NT2/D1 (cell line): ENCODE measurements at regions not wholly inside any gene's neighbourhood (a gene's known extent, or its start where the extent isn't known, plus 50 kb on each side); places are given as distances from the start of the nearest gene placed in this dataset.

Experiments
- DNase-seq: peaks from one replicate; pipeline ENCODE4 v3.0.0-alpha.2; 2011; ENCODE audit warnings: low read depth, low spot score
- H3K27me3 ChIP-seq: 2 replicates; pipeline ENCODE4 v1.6.0; 2011; ENCODE audit warnings: mild to moderate bottlenecking; ENCODE audit not compliant: insufficient read length, insufficient read depth
- H3K36me3 ChIP-seq: 2 replicates; pipeline ENCODE4 v1.6.1; 2011; ENCODE audit warnings: mild to moderate bottlenecking, low read length, mixed read lengths; ENCODE audit not compliant: insufficient read depth, insufficient read length
- H3K4me1 ChIP-seq: 2 replicates; pipeline ENCODE4 v1.5.1; 2011; ENCODE audit not compliant: insufficient read depth, insufficient read length
- H3K4me3 ChIP-seq: 2 replicates; pipeline ENCODE4 v1.5.1; 2011; ENCODE audit warnings: low read depth; ENCODE audit not compliant: insufficient read length
- H3K9ac ChIP-seq: 2 replicates; pipeline ENCODE4 v1.6.0; 2011; ENCODE audit warnings: low read depth; ENCODE audit not compliant: insufficient read length
- H3K9me3 ChIP-seq: 2 replicates; pipeline ENCODE4 v1.5.1; 2011; ENCODE audit warnings: mild to moderate bottlenecking, low read length; ENCODE audit not compliant: insufficient read depth
- SUZ12 ChIP-seq: IDR thresholded peaks from 2 replicates; pipeline ENCODE4 v1.6.1; 2011; ENCODE audit not compliant: insufficient read length, insufficient read depth; ENCODE audit errors: extremely low read depth
- YY1 ChIP-seq: IDR thresholded peaks from 2 replicates; pipeline ENCODE4 v1.6.1; 2011; ENCODE audit not compliant: insufficient read length, insufficient read depth
- ZNF274 ChIP-seq: IDR thresholded peaks from 2 replicates; pipeline ENCODE4 v1.6.1; 2011; ENCODE audit warnings: mild to moderate bottlenecking, low read depth, low read length

GRCh38 chr9:87184956-87185642 lies 237.8 kb upstream of the GAS1 start:
- Histone ChIP-seq H3K4me1 (no peaks in the 10 kb centered on the region), H3K9me3 (no peaks in the 10 kb centered on the region), H3K9ac (no peak overlapping the region), H3K36me3 (no peaks in the 10 kb centered on the region), H3K4me3 (no peak overlapping the region), H3K27me3 (no peaks in the 10 kb centered on the region)
- TF ChIP-seq SUZ12 (no peak), ZNF274 (no peak), YY1 (no peak)
- DNase-seq, result no peak

- no peak for TF ChIP-seq ZNF274
- no peak for TF ChIP-seq YY1
- no peak for TF ChIP-seq SUZ12
- no peaks in the 10 kb centered on the region for H3K9me3 ChIP-seq
- H3K36me3 ChIP-seq, result no peaks in the 10 kb centered on the region
- DNase-seq, result no peak
- no peaks in the 10 kb centered on the region for H3K27me3 ChIP-seq
- no peaks in the 10 kb centered on the region for H3K4me1 ChIP-seq
- no peak overlapping the region for H3K9ac ChIP-seq
- H3K4me3 ChIP-seq, result no peak overlapping the region
Observed at GRCh38 chr9:87187656-87188055, 240.3 kb upstream of the GAS1 start.

DNA sequence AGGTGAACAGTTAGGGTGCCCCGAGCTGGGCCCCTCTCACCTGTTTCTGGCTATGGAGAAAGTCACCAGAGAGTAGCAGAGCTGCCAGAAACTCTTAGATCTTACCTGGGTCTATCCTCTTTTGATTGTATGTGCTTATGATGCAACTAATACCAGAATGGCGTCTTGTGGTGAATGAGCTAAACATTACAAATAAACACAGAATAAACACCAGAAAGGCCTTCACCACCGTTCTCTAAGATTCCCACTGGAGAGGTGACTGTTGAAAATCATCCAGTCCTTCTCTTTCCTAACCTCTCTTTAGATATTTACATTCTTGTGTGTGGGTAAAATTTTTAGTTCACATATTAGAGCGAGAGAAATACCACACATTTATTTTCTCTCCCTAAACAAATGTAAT lies 241.7 kb upstream of the GAS1 start:
- Histone ChIP-seq H3K36me3 (no peaks in the 10 kb centered on the region), H3K4me3 (no peak overlapping the region), H3K27me3 (no peaks in the 10 kb centered on the region), H3K9ac (no peak overlapping the region), H3K4me1 (no peaks in the 10 kb centered on the region), H3K9me3 (no peaks in the 10 kb centered on the region)
- no peak for TF ChIP-seq SUZ12
- no peak for TF ChIP-seq YY1
- TF ChIP-seq ZNF274, result no peak
- no peak for DNase-seq

DNA sequence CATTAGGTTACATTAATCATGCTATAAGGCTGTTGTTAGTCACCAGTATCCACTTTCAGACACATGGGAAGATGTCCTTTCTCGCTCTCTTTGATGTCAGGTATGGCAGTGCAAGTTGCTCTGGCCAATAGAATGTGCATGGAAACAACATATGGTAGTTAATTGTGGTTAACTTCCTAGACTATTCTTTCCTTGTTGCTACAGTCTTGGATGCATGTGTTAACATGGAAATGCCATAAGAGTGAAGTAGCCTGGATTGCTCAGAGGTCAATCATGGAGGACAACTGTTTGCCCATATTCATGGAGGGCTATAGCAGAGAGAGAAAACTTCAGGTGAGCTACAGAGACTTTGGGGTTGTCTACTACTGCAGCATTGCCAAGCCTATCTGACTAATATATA lies 245.8 kb upstream of the GAS1 start:
- Histone ChIP-seq H3K27me3 (no peaks in the 10 kb centered on the region), H3K4me1 (no peaks in the 10 kb centered on the region), H3K4me3 (no peak overlapping the region), H3K9me3 (no peaks in the 10 kb centered on the region), H3K36me3 (no peaks in the 10 kb centered on the region), H3K9ac (no peak overlapping the region)
- TF ChIP-seq YY1 (no peak), ZNF274 (no peak), SUZ12 (no peak)
- DNase-seq, result no peak

GRCh38 chr9:87193925-87194868 lies 246.9 kb upstream of the GAS1 start:
- DNase-seq, result no peak
- Histone ChIP-seq H3K27me3 (no peaks in the 10 kb centered on the region), H3K4me1 (no peaks in the 10 kb centered on the region), H3K4me3 (no peak overlapping the region), H3K9ac (no peak overlapping the region), H3K9me3 (no peaks in the 10 kb centered on the region), H3K36me3 (no peaks in the 10 kb centered on the region)
- TF ChIP-seq SUZ12 (no peak), ZNF274 (no peak), YY1 (no peak)

DNA sequence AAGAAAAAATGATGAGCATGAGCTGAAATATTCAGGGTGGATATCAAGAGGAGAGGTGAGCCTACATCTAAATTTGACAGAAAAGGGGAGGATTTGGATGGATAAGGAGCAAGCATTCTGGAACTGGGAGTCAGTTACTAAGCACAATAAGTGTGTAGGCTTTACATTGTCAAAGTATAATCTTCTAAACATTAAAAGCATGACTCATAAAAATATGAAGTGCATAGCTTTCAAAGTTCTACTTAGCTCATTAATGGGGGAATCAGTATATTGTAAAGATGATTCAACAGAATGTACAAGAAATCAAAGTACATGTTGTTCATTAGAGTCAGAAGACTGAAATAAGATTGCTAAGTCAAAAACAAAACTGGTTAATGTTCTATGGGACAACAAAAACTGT lies 248.0 kb upstream of the GAS1 start:
- no peak for TF ChIP-seq SUZ12
- no peak for TF ChIP-seq ZNF274
- no peak for TF ChIP-seq YY1

DNA sequence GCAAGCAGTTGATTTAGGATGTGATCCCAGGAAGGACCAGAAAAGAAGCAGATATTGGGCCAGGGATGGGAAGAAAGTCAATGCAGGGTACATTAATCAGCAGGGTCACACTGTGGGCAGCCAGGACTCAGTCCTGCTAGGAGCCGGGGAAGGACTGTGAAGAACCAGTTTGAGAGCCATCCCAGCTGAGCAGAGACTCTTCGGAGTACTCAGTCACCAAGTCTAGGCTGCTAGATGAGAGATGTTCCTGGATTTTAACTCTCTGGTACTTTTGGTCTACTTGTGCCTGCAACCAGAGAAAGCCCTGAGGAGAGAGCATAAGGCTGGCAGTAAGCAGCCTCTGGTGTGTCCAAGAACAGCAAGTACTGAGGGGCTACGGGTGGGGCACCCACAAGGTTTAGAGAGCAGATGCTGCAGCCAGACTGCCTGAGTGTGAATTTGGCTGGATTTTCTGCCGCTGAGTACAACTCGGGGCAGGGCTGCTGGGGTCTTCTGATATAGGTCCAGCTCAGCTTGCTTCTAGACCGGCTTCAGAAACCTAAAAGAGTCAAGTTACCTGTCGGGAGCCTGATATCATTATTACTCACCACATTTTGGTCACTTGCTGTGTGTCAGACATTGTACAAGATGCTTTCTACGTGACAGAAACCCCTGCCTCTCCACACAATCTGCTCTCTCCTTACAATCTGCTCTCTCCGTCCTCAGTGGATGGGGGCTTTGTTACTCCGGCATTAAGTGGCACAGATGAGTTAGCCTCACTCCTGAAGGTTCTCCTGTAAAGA lies 250.2 kb upstream of the GAS1 start:
- H3K4me1 ChIP-seq, result no peaks in the 10 kb centered on the region
- no peak overlapping the region for H3K9ac ChIP-seq
- no peaks in the 10 kb centered on the region for H3K27me3 ChIP-seq
- no peak overlapping the region for H3K4me3 ChIP-seq
- DNase-seq, result no peak
- H3K36me3 ChIP-seq, result no peaks in the 10 kb centered on the region
- H3K9me3 ChIP-seq, result no peaks in the 10 kb centered on the region
- TF ChIP-seq YY1, result no peak
- no peak for TF ChIP-seq SUZ12
- no peak for TF ChIP-seq ZNF274

More for the DNA sequence above, 248.0 kb upstream of the GAS1 start:
- H3K4me3 ChIP-seq, result no peak overlapping the region
- DNase-seq, result no peak
- H3K9me3 ChIP-seq, result no peaks in the 10 kb centered on the region
- H3K4me1 ChIP-seq, result no peaks in the 10 kb centered on the region
- H3K36me3 ChIP-seq, result no peaks in the 10 kb centered on the region
- H3K27me3 ChIP-seq, result no peaks in the 10 kb centered on the region
- no peak overlapping the region for H3K9ac ChIP-seq
